ENCODE measurements at regions not wholly inside any gene's neighbourhood (a gene's known extent, or its start where the extent isn't known, plus 50 kb on each side); places are given as distances from the start of the nearest gene placed in this dataset.

GRCh38 chr12:92089559-92089958 lies 56.1 kb downstream of the BTG1 start:
- CTCF ChIA-PET = interaction anchor here (0.6 kb wide), 1 partner anchor 590 kb away, joined by 4 read pairs; no protein-coding TSS in a partner anchor
- DNase-seq (ENCODE audit: low spot score) = no peak
- TF ChIP-seq, protein P1, sequence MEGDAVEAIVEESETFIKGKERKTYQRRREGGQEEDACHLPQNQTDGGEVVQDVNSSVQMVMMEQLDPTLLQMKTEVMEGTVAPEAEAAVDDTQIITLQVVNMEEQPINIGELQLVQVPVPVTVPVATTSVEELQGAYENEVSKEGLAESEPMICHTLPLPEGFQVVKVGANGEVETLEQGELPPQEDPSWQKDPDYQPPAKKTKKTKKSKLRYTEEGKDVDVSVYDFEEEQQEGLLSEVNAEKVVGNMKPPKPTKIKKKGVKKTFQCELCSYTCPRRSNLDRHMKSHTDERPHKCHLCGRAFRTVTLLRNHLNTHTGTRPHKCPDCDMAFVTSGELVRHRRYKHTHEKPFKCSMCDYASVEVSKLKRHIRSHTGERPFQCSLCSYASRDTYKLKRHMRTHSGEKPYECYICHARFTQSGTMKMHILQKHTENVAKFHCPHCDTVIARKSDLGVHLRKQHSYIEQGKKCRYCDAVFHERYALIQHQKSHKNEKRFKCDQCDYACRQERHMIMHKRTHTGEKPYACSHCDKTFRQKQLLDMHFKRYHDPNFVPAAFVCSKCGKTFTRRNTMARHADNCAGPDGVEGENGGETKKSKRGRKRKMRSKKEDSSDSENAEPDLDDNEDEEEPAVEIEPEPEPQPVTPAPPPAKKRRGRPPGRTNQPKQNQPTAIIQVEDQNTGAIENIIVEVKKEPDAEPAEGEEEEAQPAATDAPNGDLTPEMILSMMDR (conservative IDR thresholded peaks at IDR 0.05; ENCODE audit: low read depth) = no peak
- H3K27ac ChIP-seq = no peak overlapping the region
- POLR2A ChIA-PET (ENCODE audit: low non-redundant PET) = interaction anchor here (0.6 to 0.9 kb wide), 2 partner anchors 56 to 60 kb away, joined by 3 to 4 read pairs; partner anchors contain the start of gene BTG1

DNA sequence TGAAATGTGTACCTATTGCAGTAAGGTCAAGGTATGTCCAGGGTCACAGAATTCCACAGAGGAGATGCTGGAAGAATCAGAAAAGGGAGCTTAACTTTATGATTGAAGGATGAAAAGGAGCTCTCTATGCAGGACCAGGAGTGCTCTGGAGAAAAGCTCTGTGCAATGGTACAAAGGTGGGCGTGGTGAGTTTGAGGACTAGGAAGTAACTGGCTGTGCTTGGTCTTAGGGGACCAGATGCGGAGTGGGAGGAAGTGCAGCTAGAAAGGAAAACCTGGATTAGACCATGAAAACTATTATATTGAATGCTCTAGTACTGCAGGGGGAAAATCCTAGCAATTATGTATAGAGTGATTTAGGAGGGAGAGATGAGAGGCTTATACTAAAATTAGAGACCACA lies 56.8 kb downstream of the BTG1 start:
- CTCF ChIA-PET = no interaction called here
- no peak for DNase-seq (ENCODE audit: low spot score)
- POLR2A ChIA-PET (ENCODE audit: low non-redundant PET) = interaction anchor here (0.6 to 0.9 kb wide), 2 partner anchors 57 to 360 kb away, joined by 3 to 4 read pairs; partner anchors contain the start of gene BTG1
- no peak overlapping the region for H3K27ac ChIP-seq
- TF ChIP-seq, protein P1 (conservative IDR thresholded peaks at IDR 0.05; ENCODE audit: low read depth) = no peak

GRCh38 chr12:92085736-92086040 lies 60.0 kb downstream of the BTG1 start:
- H3K27ac ChIP-seq = no peak overlapping the region
- TF ChIP-seq, protein P1 (conservative IDR thresholded peaks at IDR 0.05; ENCODE audit: low read depth) = no peak
- CTCF ChIA-PET = no interaction called here
- no peak for DNase-seq (ENCODE audit: low spot score)
- POLR2A ChIA-PET (ENCODE audit: low non-redundant PET) = no interaction called here

DNA sequence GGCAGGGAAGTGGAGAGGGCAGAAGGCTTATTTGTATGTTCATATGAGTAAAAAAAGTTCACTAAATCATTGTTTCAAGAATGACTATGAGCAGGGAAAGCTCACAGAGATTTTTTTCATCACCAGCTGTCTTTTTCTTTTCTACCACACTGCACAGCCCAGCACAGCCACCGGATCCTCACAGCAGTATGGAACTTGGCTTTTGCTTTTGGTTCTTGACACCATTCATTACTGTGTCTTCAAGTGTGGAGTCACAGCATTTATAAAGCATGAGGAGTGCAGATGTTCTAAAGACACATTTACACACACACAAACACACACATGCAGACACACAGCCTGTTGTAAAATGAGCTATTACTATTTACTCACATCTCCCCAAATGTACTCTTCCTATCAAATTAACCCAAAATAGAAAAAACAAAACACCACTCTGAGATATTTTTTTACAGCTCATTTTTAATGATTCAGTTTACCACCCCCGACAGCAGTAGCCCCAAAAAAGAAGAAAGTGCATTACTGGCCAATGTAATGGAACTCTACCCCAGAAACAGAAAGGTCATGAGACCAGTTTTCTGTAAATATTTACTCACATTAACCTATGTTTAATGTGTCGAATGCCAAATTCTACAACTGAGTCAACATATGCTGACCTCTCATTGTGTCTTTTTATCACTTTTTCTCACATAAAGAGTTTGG lies 60.5 kb downstream of the BTG1 start:
- no peak for DNase-seq (ENCODE audit: low spot score)
- ChIA-PET POLR2A (ENCODE audit: low non-redundant PET) (no interaction called here), CTCF (no interaction called here)
- H3K27ac ChIP-seq = no peak overlapping the region
- TF ChIP-seq, protein P1 (conservative IDR thresholded peaks at IDR 0.05; ENCODE audit: low read depth) = no peak

GRCh38 chr12:92080911-92081285 lies 64.7 kb downstream of the BTG1 start:
- TF ChIP-seq, protein P1 (conservative IDR thresholded peaks at IDR 0.05; ENCODE audit: low read depth) = no peak
- no peak overlapping the region for H3K27ac ChIP-seq
- ChIA-PET POLR2A (ENCODE audit: low non-redundant PET) (no interaction called here), CTCF (no interaction called here)
- no peak for DNase-seq (ENCODE audit: low spot score)

GRCh38 chr12:92079054-92079385 lies 66.6 kb downstream of the BTG1 start:
- TF ChIP-seq, protein P1 (conservative IDR thresholded peaks at IDR 0.05; ENCODE audit: low read depth) = no peak
- POLR2A ChIA-PET (ENCODE audit: low non-redundant PET) = no interaction called here
- DNase-seq (ENCODE audit: low spot score) = no peak
- no peak overlapping the region for H3K27ac ChIP-seq
- CTCF ChIA-PET = no interaction called here

All from RWPE1 (cell line).